Smooth muscle cell (in vitro differentiated cells): ENCODE measurements at regions not wholly inside any gene's neighbourhood (a gene's known extent, or its start where the extent isn't known, plus 50 kb on each side); places are given as distances from the start of the nearest gene placed in this dataset.

Experiments used
- DNase-seq: peaks from one replicate; lab custom pipeline; 2025; ENCODE audit not compliant: unreplicated experiment; lab: John Stamatoyannopoulos, UW
- H2AFZ ChIP-seq: fragments of 200-600 bp; sonication (generic); 2 replicates; pipeline ENCODE4 v1.6.0; 2016; ENCODE audit warnings: antibody characterized with exemption, low read depth, mild to moderate bottlenecking
- H3F3A ChIP-seq: fragments of 200-600 bp; sonication (generic); 2 replicates; pipeline ENCODE4 v1.6.0; 2017; ENCODE audit warnings: antibody characterized with exemption, low read depth
- H3K27ac ChIP-seq: fragments of 200-600 bp; sonication (generic); 2 replicates; pipeline ENCODE4 v1.5.1; 2016; ENCODE audit warnings: low read depth, mild to moderate bottlenecking
- H3K27me3 ChIP-seq: fragments of 200-600 bp; sonication (generic); 2 replicates; pipeline ENCODE4 v1.6.1; 2016; ENCODE audit warnings: low read depth, mild to moderate bottlenecking
- H3K36me3 ChIP-seq: fragments of 200-600 bp; sonication (generic); 2 replicates; pipeline ENCODE4 v1.5.1; 2016; ENCODE audit warnings: low read depth
- H3K4me1 ChIP-seq: fragments of 200-600 bp; sonication (generic); 2 replicates; pipeline ENCODE4 v1.5.1; 2016; ENCODE audit warnings: low read depth
- H3K4me2 ChIP-seq: fragments of 200-600 bp; sonication (generic); 2 replicates; pipeline ENCODE4 v1.6.0; 2016; ENCODE audit warnings: mild to moderate bottlenecking
- H3K4me3 ChIP-seq: fragments of 200-600 bp; sonication (generic); 2 replicates; pipeline ENCODE4 v1.5.1; 2016; ENCODE audit warnings: mild to moderate bottlenecking
- H3K79me2 ChIP-seq: fragments of 200-600 bp; sonication (generic); 2 replicates; pipeline ENCODE4 v1.6.0; 2016; ENCODE audit warnings: low read depth, mild to moderate bottlenecking
- H3K9ac ChIP-seq: fragments of 200-600 bp; sonication (generic); 2 replicates; pipeline ENCODE4 v1.6.0; 2016; ENCODE audit warnings: low read depth
- H3K9me3 ChIP-seq: fragments of 200-600 bp; sonication (generic); replicated peaks from 2 replicates; pipeline ENCODE4 v1.5.1; 2016; ENCODE audit warnings: low read depth
- H4K20me1 ChIP-seq: fragments of 200-600 bp; sonication (generic); 2 replicates; pipeline ENCODE4 v1.6.0; 2016; ENCODE audit warnings: low read depth
- CTCF ChIP-seq: fragments of 200-600 bp; sonication (generic); IDR thresholded peaks from 2 replicates; pipeline ENCODE4 v1.5.1; 2017; ENCODE audit warnings: borderline replicate concordance, mild to moderate bottlenecking, antibody characterized with exemption; ENCODE audit not compliant: insufficient read depth, poor library complexity, severe bottlenecking
- WGBS: methylation state at CpG from one replicate; pipeline ENCODE4 v1.1.7; 2016; ENCODE audit warnings: low lambda C conversion rate; 5-methylcytosine and 5-hydroxymethylcytosine counted together

GRCh38 chr13:112208656-112209055 lies 141.7 kb downstream of the SOX1 start:
- Histone ChIP-seq H3K36me3 (no peaks in the 10 kb centered on the region), H3K27me3 (peaks cover 49% of the 10 kb centered on the region), H3K9me3 (no peaks in the 10 kb centered on the region), H3K9ac (no peak overlapping the region), H3F3A (no peaks in the 10 kb centered on the region), H3K4me1 (peaks cover 29% of the 10 kb centered on the region), H2AFZ (no peak overlapping the region), H3K79me2 (no peaks in the 10 kb centered on the region), H4K20me1 (no peaks in the 10 kb centered on the region), H3K4me2 (no peak overlapping the region), H3K4me3 (no peak overlapping the region), H3K27ac (no peak overlapping the region)
- DNase-seq = no peak
- 94% methylated on average over 5 of the region's 8 CpGs for WGBS
- no peak for TF ChIP-seq CTCF

- 90% methylated on average over 12 of the region's 12 CpGs for WGBS
- Histone ChIP-seq H3K4me3 (no peak overlapping the region), H3K27me3 (peaks cover 43% of the 10 kb centered on the region), H3K4me2 (no peak overlapping the region), H4K20me1 (no peaks in the 10 kb centered on the region), H3K4me1 (peaks cover 23% of the 10 kb centered on the region), H3F3A (no peaks in the 10 kb centered on the region), H3K27ac (no peak overlapping the region), H3K9me3 (no peaks in the 10 kb centered on the region), H3K79me2 (no peaks in the 10 kb centered on the region), H3K9ac (no peak overlapping the region), H2AFZ (no peak overlapping the region), H3K36me3 (no peaks in the 10 kb centered on the region)
- no peak for TF ChIP-seq CTCF
- no peak for DNase-seq
Measured at GRCh38 chr13:112209266-112209665, 142.3 kb downstream of the SOX1 start.

GRCh38 chr13:112209711-112210110 lies 142.8 kb downstream of the SOX1 start:
- DNase-seq = no peak
- no peak for TF ChIP-seq CTCF
- H3K27ac ChIP-seq = no peak overlapping the region
- H3K27me3 ChIP-seq = peaks cover 39% of the 10 kb centered on the region
- H3K36me3 ChIP-seq = no peaks in the 10 kb centered on the region
- no peak overlapping the region for H2AFZ ChIP-seq
- H3F3A ChIP-seq = no peaks in the 10 kb centered on the region
- no peaks in the 10 kb centered on the region for H3K9me3 ChIP-seq
- peaks cover 23% of the 10 kb centered on the region for H3K4me1 ChIP-seq
- WGBS = 80% methylated on average over 4 of the region's 9 CpGs
- H3K9ac ChIP-seq = no peak overlapping the region
- H3K4me3 ChIP-seq = no peak overlapping the region
- H3K4me2 ChIP-seq = no peak overlapping the region
- H4K20me1 ChIP-seq = no peaks in the 10 kb centered on the region
- H3K79me2 ChIP-seq = no peaks in the 10 kb centered on the region

DNA sequence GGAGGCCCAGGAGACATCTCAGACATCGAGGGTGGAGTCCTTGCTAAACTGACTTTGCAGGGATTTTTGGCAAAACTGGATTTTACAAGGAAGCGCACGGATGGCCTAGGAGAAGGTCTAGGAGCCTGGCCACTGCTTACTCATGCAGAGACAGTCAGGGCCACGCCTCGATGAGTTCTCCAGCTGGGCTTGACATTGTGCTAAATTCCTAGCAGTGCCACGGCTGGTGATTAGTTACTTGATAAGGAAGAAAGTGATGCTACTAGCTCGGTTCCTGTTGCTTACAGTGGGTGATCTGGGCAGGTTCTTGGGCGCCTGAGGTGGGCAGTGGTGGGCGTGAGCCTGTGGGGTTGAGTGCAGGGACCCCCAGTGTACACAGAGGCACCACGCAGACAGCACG lies 143.4 kb downstream of the SOX1 start:
- Histone ChIP-seq H3K36me3 (no peaks in the 10 kb centered on the region), H3K4me3 (no peak overlapping the region), H3K4me2 (no peak overlapping the region), H3K9ac (no peak overlapping the region), H3F3A (no peaks in the 10 kb centered on the region), H4K20me1 (no peaks in the 10 kb centered on the region), H3K9me3 (no peaks in the 10 kb centered on the region), H3K79me2 (no peaks in the 10 kb centered on the region), H3K27ac (no peak overlapping the region), H3K27me3 (peaks cover 32% of the 10 kb centered on the region), H3K4me1 (peaks cover 16% of the 10 kb centered on the region), H2AFZ (no peak overlapping the region)
- 61% methylated on average over 11 of the region's 11 CpGs for WGBS
- DNase-seq = no peak
- no peak for TF ChIP-seq CTCF
